Mesenchymal stem cell (in vitro differentiated cells and primary cell): ENCODE measurements at regions not wholly inside any gene's neighbourhood (a gene's known extent, or its start where the extent isn't known, plus 50 kb on each side); places are given as distances from the start of the nearest gene placed in this dataset.
"Not testable (repeated sequence)": the region's sequence is repeated elsewhere in the genome, so short reads cannot be mapped to it uniquely, and the experiment has no call there.

Source experiments
- DNase-seq: peaks from one replicate; pipeline ENCODE4 v3.0.0-alpha.2; 2013
- H2AFZ ChIP-seq: one replicate; pipeline ENCODE4 v1.6.1; 2013; ENCODE audit warnings: low read depth, mild to moderate bottlenecking, control low read depth, inconsistent platforms, low read length, moderate library complexity
- H2AK5ac ChIP-seq: 2 replicates; pipeline ENCODE4 v1.6.1; 2013; ENCODE audit warnings: low read length, moderate library complexity, mild to moderate bottlenecking, inconsistent platforms; ENCODE audit not compliant: severe bottlenecking
- H2BK120ac ChIP-seq: one replicate; pipeline ENCODE4 v1.6.1; 2013; ENCODE audit warnings: low read depth, mild to moderate bottlenecking, inconsistent platforms, low read length, moderate library complexity
- H2BK12ac ChIP-seq, 2 experiments: one replicate each; pipeline ENCODE4 v1.6.1; 2013; ENCODE audit warnings: inconsistent platforms in 2 of 2, low read length in 2 of 2, mild to moderate bottlenecking in 2 of 2, moderate library complexity in 2 of 2, control low read depth in 1 of 2
- H2BK15ac ChIP-seq: one replicate; pipeline ENCODE4 v1.6.1; 2013; ENCODE audit warnings: mild to moderate bottlenecking, low read depth, inconsistent platforms; ENCODE audit not compliant: poor library complexity, severe bottlenecking
- H2BK5ac ChIP-seq: 2 replicates; pipeline ENCODE4 v1.6.1; 2013; ENCODE audit warnings: low read depth, mild to moderate bottlenecking, low read length, control low read depth, inconsistent platforms; ENCODE audit not compliant: poor library complexity, severe bottlenecking
- H3K14ac ChIP-seq, 2 experiments: one replicate each; pipeline ENCODE4 v1.6.1; 2013; ENCODE audit warnings: inconsistent platforms in 2 of 2, low read length in 2 of 2, control low read depth in 1 of 2, mild to moderate bottlenecking in 1 of 2, moderate library complexity in 1 of 2
- H3K18ac ChIP-seq, 2 experiments: one replicate each; pipeline ENCODE4 v1.6.1; 2013; ENCODE audit warnings: inconsistent platforms in 2 of 2, low read length in 2 of 2, control low read depth in 1 of 2, low read depth in 1 of 2, mild to moderate bottlenecking in 1 of 2
- H3K23ac ChIP-seq, 2 experiments: one replicate each; pipeline ENCODE4 v1.6.1; 2013; ENCODE audit warnings: inconsistent platforms in 2 of 2, low read length in 2 of 2, mild to moderate bottlenecking in 2 of 2, moderate library complexity in 2 of 2, control low read depth in 1 of 2
- H3K27ac ChIP-seq: 2 replicates; pipeline ENCODE4 v1.5.1; 2013; ENCODE audit warnings: mild to moderate bottlenecking, moderate library complexity, low read length, control low read depth, inconsistent platforms; ENCODE audit not compliant: poor library complexity, severe bottlenecking
- H3K27me3 ChIP-seq, 2 experiments: 2 replicates each; pipeline versions ENCODE4 v1.6.1 to v1.7.0; 2013; ENCODE audit warnings: low read length in 2 of 2, mild to moderate bottlenecking in 2 of 2, moderate library complexity in 2 of 2, control low read depth in 1 of 2, inconsistent platforms in 1 of 2; ENCODE audit not compliant: control insufficient read depth in 1 of 2, insufficient read depth in 1 of 2
- H3K36me3 ChIP-seq, 2 experiments: 2 replicates each; pipeline versions ENCODE4 v1.6.1 to v1.7.0; 2013; ENCODE audit warnings: low read length in 2 of 2, control low read depth in 1 of 2, inconsistent platforms in 1 of 2, low read depth in 1 of 2, mild to moderate bottlenecking in 1 of 2; ENCODE audit not compliant: insufficient read depth in 2 of 2, control insufficient read depth in 1 of 2
- H3K4ac ChIP-seq, 2 experiments: one replicate each; pipeline ENCODE4 v1.6.1; 2013; ENCODE audit warnings: inconsistent platforms in 2 of 2, low read length in 2 of 2, mild to moderate bottlenecking in 2 of 2, moderate library complexity in 2 of 2, control low read depth in 1 of 2, low read depth in 1 of 2
- H3K4me1 ChIP-seq: 2 replicates; pipeline ENCODE4 v1.6.1; 2013; ENCODE audit warnings: low read depth, low read length, control low read depth; ENCODE audit not compliant: control insufficient read depth, insufficient read depth
- H3K4me2 ChIP-seq: 2 replicates; pipeline ENCODE4 v1.6.1; 2013; ENCODE audit warnings: low read length, mild to moderate bottlenecking, inconsistent platforms; ENCODE audit not compliant: poor library complexity, severe bottlenecking
- H3K4me3 ChIP-seq, 2 experiments: 2 replicates each; pipeline versions ENCODE4 v1.5.1 to v1.7.0; 2013; ENCODE audit warnings: low read length in 2 of 2, mild to moderate bottlenecking in 2 of 2, control low read depth in 1 of 2, low read depth in 1 of 2; ENCODE audit not compliant: insufficient read depth in 1 of 2
- H3K79me1 ChIP-seq: replicated peaks from 2 replicates; pipeline ENCODE4 v1.6.1; 2013; ENCODE audit warnings: mild to moderate bottlenecking, control low read depth, low read length, inconsistent platforms; ENCODE audit not compliant: poor library complexity, severe bottlenecking
- H3K9ac ChIP-seq: 2 replicates; pipeline ENCODE4 v1.7.0; 2013; ENCODE audit warnings: mild to moderate bottlenecking, low read length, moderate library complexity
- H3K9me3 ChIP-seq: 2 replicates; pipeline ENCODE4 v1.7.0; 2013; ENCODE audit warnings: mild to moderate bottlenecking, low read length; ENCODE audit not compliant: control insufficient read depth
- H4K8ac ChIP-seq: one replicate; pipeline ENCODE4 v1.6.1; 2013; ENCODE audit warnings: inconsistent platforms, mild to moderate bottlenecking, low read length, moderate library complexity
- H4K91ac ChIP-seq: one replicate; pipeline ENCODE4 v1.6.1; 2013; ENCODE audit warnings: mild to moderate bottlenecking, low read length, inconsistent platforms
- WGBS: methylation state at CpG from one replicate; pipeline ENCODE4 v1.1.7; 2013; ENCODE audit warnings: mixed read lengths; 5-methylcytosine and 5-hydroxymethylcytosine counted together

DNA sequence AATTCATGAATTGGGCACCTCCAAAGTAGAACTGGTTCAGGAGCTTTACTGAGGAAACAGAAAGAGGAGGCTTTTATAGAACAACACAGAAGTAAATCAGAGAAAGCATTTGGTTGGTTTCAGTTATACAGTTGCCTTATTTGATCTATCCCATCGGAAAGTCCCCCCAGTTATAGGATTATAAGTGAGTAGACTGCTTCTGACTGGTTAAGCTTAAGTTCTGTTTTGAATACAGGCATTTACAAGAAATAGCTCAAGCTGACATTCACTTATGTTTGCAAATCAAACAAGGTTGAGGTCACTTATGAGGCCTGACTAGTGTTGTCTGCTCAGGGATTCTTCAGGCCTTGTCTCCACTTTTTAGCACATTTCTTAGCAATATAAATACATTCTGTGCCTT, 857.4 kb downstream of the EFNB2 start:
- H2AK5ac ChIP-seq: no peak overlapping the region
- no peak overlapping the region for H3K23ac ChIP-seq
- no peak overlapping the region for H2AFZ ChIP-seq
- H3K79me1 ChIP-seq: no peaks in the 10 kb centered on the region
- H4K91ac ChIP-seq: no peak overlapping the region
- H3K4me1 ChIP-seq: peaks cover 2% of the 10 kb centered on the region
- no peak overlapping the region for H2BK15ac ChIP-seq
- H3K4me3 ChIP-seq: no peak overlapping the region
- no peak for DNase-seq
- no peak overlapping the region for H3K9ac ChIP-seq
- no peak overlapping the region for H3K27ac ChIP-seq
- no peak overlapping the region for H3K14ac ChIP-seq
- H4K8ac ChIP-seq: no peak overlapping the region
- H2BK12ac ChIP-seq: no peak overlapping the region
- WGBS: 100% methylated on average over 1 of the region's 1 CpG
- no peak overlapping the region for H3K18ac ChIP-seq
- no peak overlapping the region for H3K4me2 ChIP-seq
- no peak overlapping the region for H2BK120ac ChIP-seq
- H3K9me3 ChIP-seq: no peaks in the 10 kb centered on the region
- no peaks in the 10 kb centered on the region for H3K36me3 ChIP-seq
- H3K27me3 ChIP-seq: no peaks in the 10 kb centered on the region
- H2BK5ac ChIP-seq: no peak overlapping the region
- H3K4ac ChIP-seq: no peak overlapping the region

DNA sequence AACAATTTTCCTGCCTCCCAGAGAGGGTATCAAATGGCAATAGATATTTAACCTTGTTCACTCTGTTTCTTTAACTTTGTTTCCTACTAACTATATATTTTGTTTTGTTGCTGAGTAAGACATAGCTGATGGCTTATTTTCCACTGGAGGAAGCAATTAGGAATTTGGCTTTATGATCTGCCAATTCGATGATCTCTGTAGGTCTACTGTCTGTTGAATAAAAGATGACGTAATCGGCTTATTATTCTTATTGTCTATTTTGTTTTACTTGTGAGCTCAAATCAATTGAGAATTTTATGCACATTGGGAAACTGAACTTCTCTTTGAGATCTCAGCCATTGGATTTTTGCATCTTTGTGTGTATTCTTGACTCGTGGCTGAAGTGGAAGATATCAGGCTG, 862.6 kb downstream of the EFNB2 start:
- Histone ChIP-seq H2AFZ (no peak overlapping the region), H3K79me1 (no peaks in the 10 kb centered on the region), H2BK12ac (no peak overlapping the region), H3K4me2 (no peak overlapping the region), H3K9me3 (no peaks in the 10 kb centered on the region), H3K27ac (no peak overlapping the region), H2BK5ac (no peak overlapping the region), H3K4me1 (no peaks in the 10 kb centered on the region), H2AK5ac (no peak overlapping the region), H3K18ac (no peak overlapping the region), H3K23ac (no peak overlapping the region), H2BK15ac (no peak overlapping the region), H3K4me3 (no peak overlapping the region), H3K9ac (no peak overlapping the region), H2BK120ac (no peak overlapping the region), H3K14ac (no peak overlapping the region), H4K91ac (no peak overlapping the region), H3K27me3 (no peaks in the 10 kb centered on the region), H4K8ac (no peak overlapping the region), H3K36me3 (no peaks in the 10 kb centered on the region), H3K4ac (no peak overlapping the region)
- DNase-seq: no peak
- 98% methylated on average over 4 of the region's 4 CpGs for WGBS

DNA sequence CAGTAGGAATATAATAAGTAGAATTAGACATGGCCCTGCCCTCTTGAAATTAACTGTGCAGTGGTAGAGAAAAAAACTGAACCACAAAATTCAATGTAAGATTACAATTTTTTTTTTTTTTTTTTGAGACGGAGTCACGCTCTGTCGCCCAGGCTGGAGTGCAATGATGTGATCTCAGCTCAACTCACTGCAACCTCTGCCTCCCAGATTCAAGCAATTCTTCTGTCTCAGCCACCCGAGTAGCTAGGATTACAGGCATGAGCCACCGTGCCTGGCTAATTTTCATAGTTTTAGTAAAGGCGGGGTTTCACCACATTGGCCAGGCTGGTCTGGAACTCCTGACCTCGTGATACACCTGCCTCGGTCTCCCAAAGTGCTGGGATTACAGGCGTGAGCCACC, 864.3 kb downstream of the EFNB2 start:
- H3K23ac ChIP-seq, H3K4me3 ChIP-seq, H3K9ac ChIP-seq, H3K36me3 ChIP-seq, H3K14ac ChIP-seq, H3K18ac ChIP-seq, H3K9me3 ChIP-seq, H3K4me1 ChIP-seq, H2BK120ac ChIP-seq, H3K4ac ChIP-seq, H4K91ac ChIP-seq, H2BK15ac ChIP-seq, H4K8ac ChIP-seq, H3K79me1 ChIP-seq, H2BK12ac ChIP-seq, H3K27me3 ChIP-seq, H2BK5ac ChIP-seq, H2AFZ ChIP-seq, DNase-seq, H3K4me2 ChIP-seq: not testable (repeated sequence)
- Histone ChIP-seq H2AK5ac (peak overlapping the region; percentile 31), H3K27ac (peak overlapping the region; percentile 48)
- 98% methylated on average over 9 of the region's 9 CpGs for WGBS

DNA sequence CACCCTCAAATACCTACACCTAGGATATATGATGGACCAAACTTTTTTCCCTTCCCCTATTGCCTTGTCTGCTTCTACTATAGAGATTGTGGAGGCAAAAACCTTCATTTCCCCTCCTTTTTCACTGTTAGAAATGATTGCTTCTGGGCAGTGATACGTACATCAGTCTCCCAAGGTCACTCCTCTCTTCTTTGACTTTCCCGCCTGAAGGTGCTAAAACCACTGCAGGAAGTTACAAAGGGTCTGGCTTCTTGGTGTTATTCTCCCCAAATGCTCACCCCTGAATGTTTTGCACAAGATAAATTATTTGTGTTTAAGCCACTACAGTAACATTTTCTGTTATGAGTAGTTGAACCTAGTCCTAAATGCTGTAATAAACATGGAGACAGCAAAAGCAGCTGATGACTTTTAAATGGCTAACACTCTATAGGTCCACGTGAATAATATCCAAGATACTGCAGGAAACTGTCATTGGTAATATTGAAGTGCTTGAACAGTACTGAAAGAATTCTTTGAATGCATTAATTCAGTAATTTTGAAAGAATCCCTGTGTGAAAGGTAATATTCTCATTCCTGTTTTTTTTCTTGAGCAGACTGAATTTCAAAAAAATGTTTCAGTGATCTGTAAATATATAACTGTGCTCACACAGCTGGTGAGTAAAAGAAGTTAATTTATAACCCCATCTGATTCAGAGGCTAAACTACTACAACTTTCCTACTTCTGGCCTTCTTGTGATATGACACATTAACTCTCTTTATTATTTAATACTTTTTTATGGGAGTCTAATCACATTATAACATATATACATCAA, 865.1 kb downstream of the EFNB2 start:
- Histone ChIP-seq H3K4me2 (no peak overlapping the region), H3K9ac (no peak overlapping the region), H3K18ac (no peak overlapping the region), H2AK5ac (no peak overlapping the region), H3K4me1 (no peaks in the 10 kb centered on the region), H2BK5ac (no peak overlapping the region), H3K23ac (no peak overlapping the region), H3K4me3 (no peak overlapping the region), H3K79me1 (no peaks in the 10 kb centered on the region), H2BK15ac (no peak overlapping the region), H2BK12ac (no peak overlapping the region), H3K14ac (no peak overlapping the region), H4K91ac (no peak overlapping the region), H2BK120ac (no peak overlapping the region), H3K9me3 (no peaks in the 10 kb centered on the region), H2AFZ (no peak overlapping the region), H3K27me3 (no peaks in the 10 kb centered on the region), H3K4ac (no peak overlapping the region), H3K36me3 (no peaks in the 10 kb centered on the region), H4K8ac (no peak overlapping the region), H3K27ac (peak overlapping the region; percentile 81)
- 81% methylated on average over 3 of the region's 3 CpGs for WGBS
- DNase-seq: no peak
